Neuronal stem cell (in vitro differentiated cells): ENCODE measurements at regions not wholly inside any gene's neighbourhood (a gene's known extent, or its start where the extent isn't known, plus 50 kb on each side); places are given as distances from the start of the nearest gene placed in this dataset.
A peak's percentile ranks its signal among the peaks of the same experiment; 100 is the strongest.
"Not testable (repeated sequence)": the region's sequence is repeated elsewhere in the genome, so short reads cannot be mapped to it uniquely, and the experiment has no call there.

Experiments used
- DNase-seq: peaks from one replicate; pipeline ENCODE4 v3.0.0-alpha.2; 2013; ENCODE audit warnings: low spot score
- H2AFZ ChIP-seq: one replicate; pipeline ENCODE4 v1.6.1; 2013; ENCODE audit warnings: mild to moderate bottlenecking, low read length, inconsistent platforms
- H2AK5ac ChIP-seq: 2 replicates; pipeline ENCODE4 v1.6.1; 2013; ENCODE audit warnings: low read depth, mild to moderate bottlenecking, inconsistent platforms, low read length, moderate library complexity, mixed read lengths
- H2BK120ac ChIP-seq: 2 replicates; pipeline ENCODE4 v1.6.1; 2013; ENCODE audit warnings: low read depth, mild to moderate bottlenecking, inconsistent platforms, low read length, moderate library complexity, mixed read lengths
- H2BK12ac ChIP-seq: one replicate; pipeline ENCODE4 v1.6.1; 2013; ENCODE audit warnings: low read length, inconsistent platforms
- H2BK15ac ChIP-seq: 2 replicates; pipeline ENCODE4 v1.6.1; 2013; ENCODE audit warnings: mild to moderate bottlenecking, low read length, inconsistent platforms, mixed read lengths
- H2BK5ac ChIP-seq: one replicate; pipeline ENCODE4 v1.6.1; 2013; ENCODE audit warnings: inconsistent platforms, mild to moderate bottlenecking, low read length, moderate library complexity
- H3K14ac ChIP-seq: one replicate; pipeline ENCODE4 v1.6.1; 2013; ENCODE audit warnings: low read length, inconsistent platforms
- H3K18ac ChIP-seq: 2 replicates; pipeline ENCODE4 v1.6.1; 2013; ENCODE audit warnings: low read length, inconsistent platforms
- H3K23ac ChIP-seq: 2 replicates; pipeline ENCODE4 v1.6.1; 2013; ENCODE audit warnings: low read depth, mild to moderate bottlenecking, mixed read lengths, low read length, inconsistent platforms; ENCODE audit not compliant: poor library complexity
- H3K27ac ChIP-seq: replicated peaks from 3 replicates; pipeline ENCODE4 v1.5.1; 2013; ENCODE audit warnings: low read length, inconsistent platforms
- H3K27me3 ChIP-seq, 3 experiments: 2 replicates each; pipeline ENCODE4 v1.6.1; 2013; ENCODE audit warnings: low read length in 3 of 3, mild to moderate bottlenecking in 2 of 3, inconsistent platforms in 1 of 3, low read depth in 1 of 3, mixed read lengths in 1 of 3, moderate library complexity in 1 of 3; ENCODE audit not compliant: control insufficient read depth in 3 of 3, insufficient read depth in 3 of 3
- H3K36me3 ChIP-seq, 2 donors: replicated peaks in 1 of 2; 2 replicates each; pipeline ENCODE4 v1.6.1; 2013; ENCODE audit warnings: low read length in 2 of 2; ENCODE audit not compliant: control insufficient read depth in 2 of 2, insufficient read depth in 2 of 2
- H3K4ac ChIP-seq: 2 replicates; pipeline ENCODE4 v1.6.1; 2013; ENCODE audit warnings: inconsistent platforms, mild to moderate bottlenecking, low read length, moderate library complexity
- H3K4me1 ChIP-seq, 2 donors: 1 replicate in 1 of 2; 2 replicates in 1 of 2; pipeline ENCODE4 v1.6.1; 2013; ENCODE audit warnings: low read length in 2 of 2, low read depth in 1 of 2; ENCODE audit not compliant: control insufficient read depth in 2 of 2, insufficient read depth in 1 of 2
- H3K4me2 ChIP-seq: one replicate; pipeline ENCODE4 v1.6.1; 2013; ENCODE audit warnings: mild to moderate bottlenecking, low read length, inconsistent platforms; ENCODE audit not compliant: insufficient read depth, poor library complexity, severe bottlenecking
- H3K4me3 ChIP-seq, 2 donors: 2 replicates each; pipeline ENCODE4 v1.5.1; 2013; ENCODE audit warnings: low read length in 2 of 2, mild to moderate bottlenecking in 2 of 2, inconsistent platforms in 1 of 2, moderate library complexity in 1 of 2
- H3K79me1 ChIP-seq: one replicate; pipeline ENCODE4 v1.6.1; 2013; ENCODE audit warnings: low read depth, mild to moderate bottlenecking, inconsistent platforms, low read length, moderate library complexity
- H3K9ac ChIP-seq: one replicate; pipeline ENCODE4 v1.6.1; 2013; ENCODE audit warnings: mild to moderate bottlenecking, low read depth, low read length, inconsistent platforms; ENCODE audit not compliant: poor library complexity
- H3K9me3 ChIP-seq, 2 donors: replicated peaks in 1 of 2; 2 replicates each; pipeline versions ENCODE3 to v1.6.1; 2013; ENCODE audit warnings: low read length in 2 of 2, mild to moderate bottlenecking in 2 of 2, inconsistent platforms in 1 of 2, low read depth in 1 of 2, mixed read lengths in 1 of 2, moderate library complexity in 1 of 2; ENCODE audit not compliant: control insufficient read depth in 2 of 2, insufficient read depth in 1 of 2
- H4K8ac ChIP-seq: one replicate; pipeline ENCODE4 v1.6.1; 2013; ENCODE audit warnings: low read depth, mild to moderate bottlenecking, inconsistent platforms, low read length, moderate library complexity
- H4K91ac ChIP-seq: one replicate; pipeline ENCODE4 v1.6.1; 2013; ENCODE audit warnings: low read length, low read depth, mild to moderate bottlenecking, inconsistent platforms; ENCODE audit not compliant: poor library complexity
- WGBS, 2 donors: extraction: QIAGEN DNeasy Blood & Tissue Kit; methylation state at CpG; one replicate each; pipeline ENCODE4 v1.1.7; 2013; ENCODE audit warnings: missing lambda C conversion rate in 2 of 2, mixed read lengths in 1 of 2; ENCODE audit not compliant: insufficient read length in 2 of 2, insufficient replicate concordance in 1 of 2; ENCODE audit errors: extremely low coverage in 2 of 2; 5-methylcytosine and 5-hydroxymethylcytosine counted together

GRCh38 chr5:93682471-93683404 is 58.7 kb downstream of the POU5F2 start:
- DNase-seq, H2BK12ac ChIP-seq, H3K79me1 ChIP-seq, H2BK15ac ChIP-seq, H3K36me3 ChIP-seq, H2BK5ac ChIP-seq, H3K9ac ChIP-seq, H3K4ac ChIP-seq, H2BK120ac ChIP-seq, H4K91ac ChIP-seq, H3K14ac ChIP-seq, H3K9me3 ChIP-seq, H2AFZ ChIP-seq, H4K8ac ChIP-seq, H3K4me1 ChIP-seq, H3K27me3 ChIP-seq, H3K18ac ChIP-seq, H3K27ac ChIP-seq, H2AK5ac ChIP-seq, H3K4me2 ChIP-seq, H3K4me3 ChIP-seq, H3K23ac ChIP-seq: not testable (repeated sequence)
- 100% methylated on average over 1 of the region's 8 CpGs for WGBS, 2 donors

- no peak overlapping the region for H3K18ac ChIP-seq
- no peak overlapping the region for H3K14ac ChIP-seq
- H2AK5ac ChIP-seq, result no peak overlapping the region
- no peak overlapping the region for H3K4me3 ChIP-seq
- H3K36me3 ChIP-seq, result no peaks in the 10 kb centered on the region
- peaks cover 6 to 17% of the 10 kb centered on the region in 2 donors for H3K4me1 ChIP-seq
- H3K4me2 ChIP-seq, result no peak overlapping the region
- H3K4ac ChIP-seq, result no peak overlapping the region
- H3K9ac ChIP-seq, result no peak overlapping the region
- no peak overlapping the region for H2BK12ac ChIP-seq
- H2BK15ac ChIP-seq, result no peak overlapping the region
- H3K79me1 ChIP-seq, result no peaks in the 10 kb centered on the region
- no peak overlapping the region for H3K23ac ChIP-seq
- DNase-seq, result no peak
- no peak overlapping the region for H2BK5ac ChIP-seq
- H2BK120ac ChIP-seq, result no peak overlapping the region
- WGBS, 2 donors, result no CpG with 5 or more reads among the region's 3 CpGs
- no peak overlapping the region for H4K8ac ChIP-seq
- H3K27ac ChIP-seq, result no peak overlapping the region
- H4K91ac ChIP-seq, result no peak overlapping the region
- no peaks in the 10 kb centered on the region for H3K9me3 ChIP-seq
- no peaks in the 10 kb centered on the region for H3K27me3 ChIP-seq
- peak overlapping the region; percentile 36 for H2AFZ ChIP-seq
Measured at GRCh38 chr5:93681432-93681831, 60.0 kb downstream of the POU5F2 start.

- no peaks in the 10 kb centered on the region for H3K27me3 ChIP-seq
- H2BK12ac ChIP-seq, result no peak overlapping the region
- no peak overlapping the region for H4K91ac ChIP-seq
- no CpG with 5 or more reads among the region's 7 CpGs for WGBS, 2 donors
- H3K4me1 ChIP-seq, result peaks cover 9 to 29% of the 10 kb centered on the region in 2 donors
- no peaks in the 10 kb centered on the region for H3K9me3 ChIP-seq
- no peak overlapping the region for H2BK5ac ChIP-seq
- peak overlapping the region; percentile 30 for H3K4me2 ChIP-seq
- H3K79me1 ChIP-seq, result no peaks in the 10 kb centered on the region
- H4K8ac ChIP-seq, result no peak overlapping the region
- peak; percentile 67 for DNase-seq
- H2BK120ac ChIP-seq, result no peak overlapping the region
- H2BK15ac ChIP-seq, result no peak overlapping the region
- H3K23ac ChIP-seq, result no peak overlapping the region
- no peak overlapping the region for H3K4ac ChIP-seq
- no peak overlapping the region for H3K14ac ChIP-seq
- H2AK5ac ChIP-seq, result no peak overlapping the region
- peak overlapping the region; percentile 32 for H2AFZ ChIP-seq
- no peak overlapping the region for H3K9ac ChIP-seq
- H3K36me3 ChIP-seq, result no peaks in the 10 kb centered on the region
- H3K18ac ChIP-seq, result no peak overlapping the region
- peak overlapping the region; percentile 57 for H3K27ac ChIP-seq
- no peak overlapping the region for H3K4me3 ChIP-seq
Measured at GRCh38 chr5:93677359-93677891, 64.0 kb downstream of the POU5F2 start.

GRCh38 chr5:93676704-93677103 is 64.7 kb downstream of the POU5F2 start:
- Histone ChIP-seq H2AFZ (no peak overlapping the region), H2AK5ac (no peak overlapping the region), H3K14ac (no peak overlapping the region), H2BK120ac (no peak overlapping the region), H3K4me2 (no peak overlapping the region), H2BK5ac (no peak overlapping the region), H3K79me1 (no peaks in the 10 kb centered on the region), H3K4me1 (peaks cover 9 to 29% of the 10 kb centered on the region in 2 donors), H3K9ac (no peak overlapping the region), H3K36me3 (no peaks in the 10 kb centered on the region), H3K4me3 (no peak overlapping the region), H4K91ac (no peak overlapping the region), H2BK12ac (no peak overlapping the region), H3K23ac (no peak overlapping the region), H4K8ac (no peak overlapping the region), H3K18ac (no peak overlapping the region), H3K27me3 (no peaks in the 10 kb centered on the region), H3K27ac (no peak overlapping the region), H3K9me3 (no peaks in the 10 kb centered on the region), H2BK15ac (no peak overlapping the region), H3K4ac (no peak overlapping the region)
- WGBS, 2 donors, result no CpG with 5 or more reads among the region's 5 CpGs
- DNase-seq, result no peak
